HG03045 (cell line): ENCODE measurements at regions not wholly inside any gene's neighbourhood (a gene's known extent, or its start where the extent isn't known, plus 50 kb on each side); places are given as distances from the start of the nearest gene placed in this dataset.

ENCODE experiments used
- ATAC-seq: cut with Tn5 transposase; IDR thresholded peaks from one replicate; pipeline ENCODE4 v1.9.1; 2021; ENCODE audit warnings: mild to moderate bottlenecking, moderate library complexity; ENCODE audit not compliant: unreplicated experiment

DNA sequence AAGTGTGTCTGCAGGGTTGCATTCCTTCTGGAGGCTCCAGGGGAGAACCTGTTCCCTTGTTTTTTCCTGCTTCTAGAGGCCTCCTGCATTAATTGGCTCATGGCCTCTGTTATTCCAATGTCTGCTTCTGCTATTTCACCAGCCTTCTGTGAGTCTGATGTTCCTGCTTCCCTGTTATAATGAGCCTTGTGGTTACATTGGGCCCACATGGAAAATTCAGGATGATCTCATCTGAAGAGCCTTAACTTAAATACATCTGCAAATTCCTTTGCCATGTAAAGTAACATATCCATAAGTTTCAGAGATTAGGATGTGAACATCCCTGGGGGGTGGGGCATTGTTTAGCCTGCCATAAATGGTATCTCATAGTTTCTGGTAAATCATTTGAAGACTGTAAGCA, 181.1 kb downstream of the RWDD3 start:
- no peak for ATAC-seq

GRCh38 chr1:95426772-95427171, 192.8 kb downstream of the RWDD3 start:
- no peak for ATAC-seq

DNA sequence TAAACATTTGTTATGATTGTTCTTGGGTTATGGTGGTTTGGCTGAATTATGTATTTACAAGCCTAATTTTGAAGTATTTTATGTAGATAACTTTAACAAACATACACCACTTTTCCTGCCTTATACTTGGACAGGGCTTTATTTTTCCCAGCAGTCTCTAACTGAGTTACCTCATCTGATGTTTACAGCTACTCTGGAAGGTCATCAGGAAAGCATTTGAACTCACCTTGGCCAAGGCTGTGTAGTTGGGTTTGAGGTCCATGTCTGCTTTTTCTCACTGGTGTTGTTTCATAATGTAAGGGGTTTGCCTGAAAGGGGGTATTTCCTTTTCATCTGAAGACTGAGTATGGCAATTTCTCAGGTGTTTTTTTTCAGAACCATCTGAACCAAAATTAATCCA, 193.5 kb downstream of the RWDD3 start:
- ATAC-seq, result no peak

DNA sequence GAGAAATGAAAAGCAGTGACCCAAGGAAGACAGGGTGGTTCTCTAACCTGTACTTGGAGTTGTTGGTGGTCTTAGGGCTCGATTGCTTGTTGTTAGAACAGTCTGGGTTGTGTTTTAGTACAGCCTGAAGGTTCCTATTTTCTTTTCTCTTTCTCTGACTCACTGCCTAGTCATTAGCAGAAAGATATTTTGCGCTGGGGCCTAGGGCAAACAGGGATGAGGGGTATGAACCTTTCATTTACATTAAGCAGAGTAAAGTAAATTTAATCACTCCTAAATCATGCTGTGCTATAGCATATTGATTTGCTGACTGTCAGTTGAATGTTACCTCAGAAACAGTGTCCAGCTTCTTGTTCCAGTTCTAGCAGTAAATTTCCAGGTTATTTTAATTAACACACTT, 197.2 kb downstream of the RWDD3 start:
- ATAC-seq, result no peak

GRCh38 chr1:95435611-95436010, 201.6 kb downstream of the RWDD3 start:
- ATAC-seq, result no peak

- ATAC-seq, result no peak
Observed at GRCh38 chr1:95437011-95437410, 203.0 kb downstream of the RWDD3 start.

DNA sequence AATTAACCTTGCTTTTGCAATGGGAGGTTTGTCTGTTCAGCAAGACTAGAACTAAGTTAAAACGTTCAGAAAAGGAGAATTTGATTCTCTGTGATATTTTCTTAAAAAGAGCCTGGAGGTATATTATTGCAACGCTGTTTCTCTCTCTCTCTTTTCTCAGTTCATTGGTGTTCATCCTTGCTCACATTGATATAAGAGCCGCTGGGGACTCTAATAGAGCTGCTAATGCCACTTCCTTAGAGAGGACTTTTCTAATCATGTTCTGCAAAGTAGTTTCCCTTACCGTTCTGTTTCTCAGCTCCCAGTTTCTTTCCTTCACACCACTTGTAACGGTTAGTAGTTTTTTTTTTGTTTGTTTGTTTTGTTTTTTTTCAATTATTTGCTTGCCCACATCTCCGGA, 203.8 kb downstream of the RWDD3 start:
- no peak for ATAC-seq

GRCh38 chr1:95438218-95438948, 204.4 kb downstream of the RWDD3 start:
- ATAC-seq, result no peak

DNA sequence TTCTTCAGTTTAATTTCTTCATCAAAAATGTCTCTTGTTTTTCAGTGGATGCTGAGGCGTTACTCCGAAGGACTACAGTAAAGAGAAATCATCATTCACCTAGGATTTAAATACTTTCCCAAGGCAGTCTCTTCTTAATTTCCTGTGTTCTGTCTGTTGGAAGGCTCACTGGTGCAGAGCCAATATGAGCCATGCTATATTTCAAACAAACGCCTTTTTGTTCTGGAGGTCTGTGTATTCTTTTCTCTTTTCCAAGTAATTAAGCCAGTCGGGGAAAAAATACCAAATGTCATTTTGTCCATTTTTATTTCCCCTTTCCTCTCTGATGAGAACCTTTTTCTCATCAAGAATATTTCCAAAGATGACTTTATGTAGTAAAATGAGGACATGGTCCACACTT, 206.5 kb downstream of the RWDD3 start:
- ATAC-seq, result no peak

GRCh38 chr1:95449516-95449915, 215.5 kb downstream of the RWDD3 start:
- ATAC-seq, result no peak

GRCh38 chr1:95451054-95451453, 217.0 kb downstream of the RWDD3 start:
- no peak for ATAC-seq

- ATAC-seq, result no peak
Observed at GRCh38 chr1:95451904-95452303, 217.9 kb downstream of the RWDD3 start.

DNA sequence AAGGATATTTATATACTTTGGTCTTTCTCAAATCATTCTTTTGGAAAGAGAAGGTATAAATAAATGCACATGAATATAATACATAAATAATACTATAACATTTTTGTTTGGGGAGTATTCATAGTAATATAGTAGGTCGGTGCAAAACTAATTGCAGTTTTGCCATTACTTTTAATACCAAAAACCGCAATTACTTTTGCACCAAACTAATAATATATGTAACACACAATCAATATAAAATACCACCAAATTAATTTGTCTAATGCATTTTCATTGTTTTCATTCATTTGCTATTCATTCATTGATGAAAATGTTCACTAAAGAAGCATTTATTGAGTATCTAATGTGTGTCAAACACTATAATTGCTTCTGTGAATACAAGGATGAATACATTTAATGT, 219.0 kb downstream of the RWDD3 start:
- ATAC-seq, result no peak

DNA sequence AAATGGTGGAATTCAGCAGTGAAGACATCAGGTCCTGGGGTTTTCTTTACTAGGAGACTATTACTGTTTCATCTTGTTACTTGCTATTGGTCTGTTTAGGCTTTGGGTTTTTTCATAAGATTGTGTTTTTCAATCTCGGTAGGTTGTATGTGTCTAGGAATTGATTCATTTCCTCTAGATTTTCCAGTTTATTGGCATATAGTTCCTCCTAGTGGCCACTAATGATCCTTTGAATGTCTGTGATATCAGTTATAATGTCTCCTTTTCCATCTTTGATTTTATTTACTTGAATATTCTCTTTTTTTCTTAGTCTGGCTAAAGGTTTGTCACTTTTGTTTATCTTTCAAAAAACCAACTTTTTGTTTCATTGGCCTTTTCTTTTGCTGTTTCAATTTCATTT, 233.0 kb downstream of the RWDD3 start:
- no peak for ATAC-seq

DNA sequence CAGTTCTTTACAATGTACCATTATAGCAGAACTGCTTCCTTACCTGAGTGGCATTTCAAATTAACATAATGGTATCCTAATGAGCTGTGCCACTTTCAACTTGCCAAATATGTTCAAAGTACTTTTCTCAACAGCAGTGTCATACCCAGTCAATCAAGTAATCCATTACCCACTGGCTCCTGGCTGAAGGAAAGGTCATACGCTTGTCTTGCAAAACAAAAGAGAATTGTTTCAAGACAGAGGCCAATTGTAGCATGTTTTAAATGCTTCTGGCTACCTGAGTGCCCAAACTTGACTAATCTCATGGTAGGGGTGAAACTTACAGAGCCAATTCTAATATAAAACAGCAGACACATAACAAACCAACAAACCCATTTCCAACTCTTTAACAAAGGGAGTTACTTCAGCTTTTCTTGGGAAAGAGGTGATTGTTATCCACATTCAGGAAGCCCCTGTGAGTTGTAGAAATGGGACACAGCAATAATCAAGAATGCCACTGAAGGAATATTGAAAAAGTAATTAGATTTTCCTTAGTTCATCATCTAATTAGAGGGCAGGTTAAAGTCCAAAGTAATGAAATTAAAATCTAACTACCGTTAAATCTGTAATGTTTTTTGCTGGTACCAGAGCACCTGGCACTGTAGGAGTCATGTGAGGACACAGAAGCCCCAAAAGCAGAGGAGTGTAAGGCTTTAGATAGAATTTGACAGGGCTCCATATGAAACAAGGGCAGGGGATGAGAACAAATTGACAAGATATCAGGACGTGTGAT, 241.9 kb downstream of the RWDD3 start:
- no peak for ATAC-seq

DNA sequence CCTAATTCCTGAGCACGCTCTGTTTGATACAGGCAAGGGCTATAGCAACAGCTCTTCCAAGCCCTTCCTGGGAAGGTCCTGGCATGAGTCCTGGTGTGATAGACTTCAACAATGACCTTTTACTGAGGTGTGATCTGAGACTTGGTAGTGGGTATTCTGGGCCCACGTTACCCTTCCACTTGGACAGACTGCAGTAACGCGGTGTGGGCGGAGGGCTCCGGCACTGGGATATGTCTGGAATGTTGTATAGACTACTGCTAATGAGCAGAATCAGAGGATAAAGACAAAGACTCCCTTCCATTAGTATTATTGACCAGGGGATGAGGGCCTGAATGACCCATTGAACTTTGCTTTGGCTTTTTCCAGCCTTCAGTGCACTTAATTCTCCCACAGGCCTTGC, 262.3 kb downstream of the RWDD3 start:
- no peak for ATAC-seq

- no peak for ATAC-seq
Observed at GRCh38 chr1:95496773-95497172, 262.8 kb downstream of the RWDD3 start.

DNA sequence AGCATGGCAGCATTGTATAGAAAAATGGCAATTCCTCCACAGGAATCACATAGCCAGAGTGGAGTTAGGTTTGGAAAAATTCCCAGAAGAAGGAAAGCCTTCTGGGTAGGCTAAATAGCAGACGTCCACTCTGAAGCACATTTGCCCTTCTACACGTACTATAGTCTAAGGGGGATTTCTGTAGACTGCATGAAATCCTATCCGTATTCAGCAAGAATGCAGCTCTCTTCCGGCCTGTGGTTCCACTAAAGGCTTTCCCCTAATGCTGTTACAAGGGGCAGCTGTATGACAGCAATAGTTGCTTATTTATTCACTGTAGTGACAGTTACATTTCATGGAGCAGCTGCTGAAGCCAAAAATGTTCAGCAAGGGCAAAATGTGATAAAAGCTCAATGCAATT, 263.6 kb downstream of the RWDD3 start:
- no peak for ATAC-seq

- ATAC-seq, result no peak
Observed at GRCh38 chr1:95503278-95504030, 269.4 kb downstream of the RWDD3 start.

DNA sequence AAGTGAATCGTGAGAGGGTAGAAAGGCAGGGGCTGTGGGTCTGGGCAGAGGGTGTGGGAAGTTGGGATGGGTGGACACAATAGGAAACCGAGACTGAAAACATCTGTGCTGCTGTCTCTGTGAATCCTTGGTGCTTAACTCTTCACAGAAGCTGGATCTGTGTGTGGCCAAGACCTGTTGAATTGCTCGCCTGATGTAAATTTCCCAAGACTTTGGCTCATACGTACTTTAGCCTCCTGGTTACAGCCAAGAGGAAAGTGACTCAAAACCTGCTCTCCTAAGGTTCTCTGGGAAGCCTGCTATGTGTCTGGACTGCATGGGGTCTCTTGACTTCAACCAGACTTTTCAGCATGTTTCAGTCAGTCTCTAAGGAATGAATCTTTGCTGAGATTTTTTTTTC, 270.3 kb downstream of the RWDD3 start:
- ATAC-seq, result no peak

DNA sequence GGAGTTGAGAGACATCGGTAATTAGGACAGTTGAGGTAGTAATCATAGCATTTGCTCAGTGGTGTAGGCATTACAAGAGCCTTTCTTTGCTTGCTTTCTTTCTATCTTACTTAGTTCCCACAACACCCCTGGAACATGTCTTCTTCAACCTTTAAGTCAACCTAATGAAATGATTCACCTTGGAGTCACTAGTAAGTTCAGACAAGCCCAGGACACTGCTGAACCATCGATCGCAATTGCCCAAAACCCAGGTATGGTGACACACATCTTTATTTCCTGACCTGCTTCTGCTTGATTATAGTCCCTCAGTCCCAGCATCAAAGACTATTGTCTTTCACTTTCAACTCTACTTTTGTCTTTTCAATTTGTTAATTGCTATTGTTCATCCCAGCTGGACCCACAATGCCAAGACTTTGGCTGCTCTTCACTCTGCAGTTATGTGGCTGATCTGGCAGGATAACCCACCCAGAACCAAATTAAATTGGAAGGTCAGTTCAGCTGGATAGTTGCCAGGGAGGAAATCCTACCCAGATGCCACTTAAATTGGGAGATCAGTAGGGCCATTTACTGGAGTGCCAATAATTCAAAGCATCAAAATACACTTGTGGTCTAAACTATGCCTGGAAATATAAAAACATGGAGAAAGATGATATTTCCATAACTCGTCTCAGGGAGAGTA, 272.9 kb downstream of the RWDD3 start:
- no peak for ATAC-seq
